ENCODE measurements at regions not wholly inside any gene's neighbourhood (a gene's known extent, or its start where the extent isn't known, plus 50 kb on each side); places are given as distances from the start of the nearest gene placed in this dataset.

GRCh38 chr9:118367383-118367782, 663.2 kb downstream of the TLR4 start:
- Mint-ChIP-seq H3K27me3 (ENCODE audit: insufficient read depth) (no peaks in the 10 kb centered on the region), H3K4me3 (no peak overlapping the region), H3K9me3 (no peaks in the 10 kb centered on the region), H3K27ac (no peak overlapping the region), H3K36me3 (ENCODE audit: low read depth) (no peaks in the 10 kb centered on the region), H3K4me1 (no peaks in the 10 kb centered on the region)
- Histone ChIP-seq H3K36me3 (ENCODE audit: control insufficient read depth, insufficient read depth, low read length) (no peaks in the 10 kb centered on the region), H3K4me1 (ENCODE audit: control insufficient read depth, insufficient read depth, low read length) (no peaks in the 10 kb centered on the region), H3K9me3 (ENCODE audit: control insufficient read depth, low read length) (no peaks in the 10 kb centered on the region), H3K4me3 (ENCODE audit: low read length) (no peak overlapping the region), H3K9ac (ENCODE audit: extremely low read depth, low read length, poor library complexity, severe bottlenecking) (no peak overlapping the region), H3K27me3 (ENCODE audit: control insufficient read depth, insufficient read depth, low read length, poor library complexity, severe bottlenecking) (no peaks in the 10 kb centered on the region), H3K27ac (ENCODE audit: low read depth, low read length) (no peak overlapping the region)
- no peak for TF ChIP-seq CTCF (conservative IDR thresholded peaks at IDR 0.05)
- no peak for DNase-seq

- no peak overlapping the region for H3K27ac ChIP-seq (ENCODE audit: low read depth, low read length)
- no peaks in the 10 kb centered on the region for H3K4me1 ChIP-seq (ENCODE audit: control insufficient read depth, insufficient read depth, low read length)
- H3K27me3 Mint-ChIP-seq (ENCODE audit: insufficient read depth): no peaks in the 10 kb centered on the region
- H3K27me3 ChIP-seq (ENCODE audit: control insufficient read depth, insufficient read depth, low read length, poor library complexity, severe bottlenecking): no peaks in the 10 kb centered on the region
- H3K4me3 ChIP-seq (ENCODE audit: low read length): no peak overlapping the region
- H3K9me3 ChIP-seq (ENCODE audit: control insufficient read depth, low read length): no peaks in the 10 kb centered on the region
- WGBS, 2 experiments (ENCODE audit: insufficient coverage in 1 of 2, insufficient read length in 1 of 2): 80 to 89% methylated on average over 1 to 3 of the region's 3 CpGs
- no peaks in the 10 kb centered on the region for H3K36me3 Mint-ChIP-seq (ENCODE audit: low read depth)
- no peak overlapping the region for H3K9ac ChIP-seq (ENCODE audit: extremely low read depth, low read length, poor library complexity, severe bottlenecking)
- DNase-seq: no peak
- no peak for TF ChIP-seq CTCF (conservative IDR thresholded peaks at IDR 0.05)
- no peak overlapping the region for H3K4me3 Mint-ChIP-seq
- no peak overlapping the region for H3K27ac Mint-ChIP-seq
- no peaks in the 10 kb centered on the region for H3K9me3 Mint-ChIP-seq
- H3K36me3 ChIP-seq (ENCODE audit: control insufficient read depth, insufficient read depth, low read length): no peaks in the 10 kb centered on the region
- H3K4me1 Mint-ChIP-seq: peaks cover 3% of the 10 kb centered on the region
Measured at GRCh38 chr9:118384531-118385100, 680.4 kb downstream of the TLR4 start.

- Histone ChIP-seq H3K4me3 (ENCODE audit: low read length) (no peak overlapping the region), H3K4me1 (ENCODE audit: control insufficient read depth, insufficient read depth, low read length) (no peaks in the 10 kb centered on the region), H3K9ac (ENCODE audit: extremely low read depth, low read length, poor library complexity, severe bottlenecking) (no peak overlapping the region), H3K27ac (ENCODE audit: low read depth, low read length) (no peak overlapping the region), H3K27me3 (ENCODE audit: control insufficient read depth, insufficient read depth, low read length, poor library complexity, severe bottlenecking) (no peaks in the 10 kb centered on the region), H3K36me3 (ENCODE audit: control insufficient read depth, insufficient read depth, low read length) (no peaks in the 10 kb centered on the region), H3K9me3 (ENCODE audit: control insufficient read depth, low read length) (no peaks in the 10 kb centered on the region)
- Mint-ChIP-seq H3K9me3 (no peaks in the 10 kb centered on the region), H3K27me3 (ENCODE audit: insufficient read depth) (no peaks in the 10 kb centered on the region), H3K4me1 (no peaks in the 10 kb centered on the region), H3K27ac (no peak overlapping the region), H3K36me3 (ENCODE audit: low read depth) (no peaks in the 10 kb centered on the region), H3K4me3 (no peak overlapping the region)
- no peak for TF ChIP-seq CTCF (conservative IDR thresholded peaks at IDR 0.05)
- DNase-seq: no peak
- WGBS, 2 experiments (ENCODE audit: insufficient coverage in 1 of 2, insufficient read length in 1 of 2): 97 to 100% methylated on average over 1 to 2 of the region's 2 CpGs
Measured at GRCh38 chr9:118395415-118395814, 691.2 kb downstream of the TLR4 start.

All from endodermal cell (in vitro differentiated cells).